Cerebellar nuclear complex (tissue), 1 donor: ENCODE measurements at regions not wholly inside any gene's neighbourhood (a gene's known extent, or its start where the extent isn't known, plus 50 kb on each side); places are given as distances from the start of the nearest gene placed in this dataset.
A peak's percentile ranks its signal among the peaks of the same experiment; 100 is the strongest.
"Not testable (repeated sequence)": the region's sequence is repeated elsewhere in the genome, so short reads cannot be mapped to it uniquely, and the experiment has no call there.

Source experiments
- DNase-seq, 2 experiments: peaks; one replicate each; lab custom pipeline; 2025; lab: John Stamatoyannopoulos, UW

DNA sequence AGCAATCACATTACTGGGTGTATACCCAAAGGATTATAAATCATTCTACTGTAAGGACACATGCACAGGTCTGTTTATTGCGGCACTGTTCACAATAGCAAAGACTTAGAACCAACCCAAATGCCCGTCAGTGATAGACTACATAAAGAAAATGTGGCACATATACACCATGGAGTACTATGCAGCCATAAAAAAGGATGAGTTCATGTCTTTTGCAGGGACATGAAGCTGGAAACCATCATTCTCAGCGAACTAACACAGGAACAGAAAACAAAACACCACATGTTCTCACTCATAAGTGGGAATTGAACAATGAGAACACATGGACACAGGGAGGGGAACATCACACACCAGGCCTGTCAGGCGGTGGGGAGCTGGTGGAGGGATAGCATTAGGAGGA, 313.9 kb upstream of the NCKAP5 start:
- not testable (repeated sequence) for DNase-seq

DNA sequence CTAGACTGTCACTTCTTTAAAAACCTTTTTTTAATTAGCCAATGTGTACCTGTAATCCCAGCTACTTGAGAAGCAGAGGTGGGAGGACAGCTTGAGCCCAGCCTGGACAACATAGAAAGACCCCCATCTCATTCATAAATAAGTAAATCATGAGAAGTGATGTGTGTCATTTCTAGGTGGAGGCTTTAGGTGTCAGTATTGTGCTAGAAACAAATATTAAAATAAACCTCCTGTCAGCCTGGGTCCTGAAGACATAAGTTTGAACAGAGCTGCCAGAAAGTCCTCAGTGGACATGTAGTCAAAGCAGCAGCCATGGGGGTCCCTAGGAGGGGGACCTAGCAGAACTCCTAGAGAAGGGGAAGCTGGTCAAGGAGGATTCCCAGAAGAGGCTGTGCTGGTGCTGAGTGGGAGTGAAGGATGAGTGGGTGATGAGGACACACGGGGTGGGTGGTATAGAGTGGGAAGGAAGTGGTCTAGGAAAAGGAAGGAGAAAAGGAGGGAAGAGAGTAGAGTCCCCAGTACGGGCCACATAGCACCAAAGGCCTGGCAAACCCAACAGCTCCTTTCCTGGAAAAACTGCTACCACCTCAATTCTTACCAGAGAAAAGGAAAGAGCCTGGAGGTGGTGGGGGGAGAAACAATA, 316.6 kb upstream of the NCKAP5 start:
- DNase-seq = no peak

DNA sequence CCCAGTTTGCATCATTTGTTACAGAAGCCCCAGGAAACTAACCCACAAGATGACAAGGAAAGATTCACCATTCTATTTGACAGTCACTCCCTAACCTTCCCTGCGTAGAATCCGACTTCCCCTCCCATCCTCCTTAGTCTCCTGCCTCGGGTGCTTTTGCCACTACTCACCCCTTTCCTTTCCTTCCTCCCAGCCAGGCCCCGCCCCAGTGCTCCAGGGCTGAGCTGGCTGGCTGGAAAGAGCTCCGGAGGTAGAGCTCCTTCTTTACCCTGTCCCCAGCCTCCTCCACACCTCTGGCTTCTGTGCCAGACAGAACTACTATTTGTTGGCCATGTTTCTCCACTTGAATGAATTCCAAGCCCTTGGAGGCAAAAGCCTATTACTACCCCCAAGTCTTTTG, 317.6 kb upstream of the NCKAP5 start:
- DNase-seq = no peak

DNA sequence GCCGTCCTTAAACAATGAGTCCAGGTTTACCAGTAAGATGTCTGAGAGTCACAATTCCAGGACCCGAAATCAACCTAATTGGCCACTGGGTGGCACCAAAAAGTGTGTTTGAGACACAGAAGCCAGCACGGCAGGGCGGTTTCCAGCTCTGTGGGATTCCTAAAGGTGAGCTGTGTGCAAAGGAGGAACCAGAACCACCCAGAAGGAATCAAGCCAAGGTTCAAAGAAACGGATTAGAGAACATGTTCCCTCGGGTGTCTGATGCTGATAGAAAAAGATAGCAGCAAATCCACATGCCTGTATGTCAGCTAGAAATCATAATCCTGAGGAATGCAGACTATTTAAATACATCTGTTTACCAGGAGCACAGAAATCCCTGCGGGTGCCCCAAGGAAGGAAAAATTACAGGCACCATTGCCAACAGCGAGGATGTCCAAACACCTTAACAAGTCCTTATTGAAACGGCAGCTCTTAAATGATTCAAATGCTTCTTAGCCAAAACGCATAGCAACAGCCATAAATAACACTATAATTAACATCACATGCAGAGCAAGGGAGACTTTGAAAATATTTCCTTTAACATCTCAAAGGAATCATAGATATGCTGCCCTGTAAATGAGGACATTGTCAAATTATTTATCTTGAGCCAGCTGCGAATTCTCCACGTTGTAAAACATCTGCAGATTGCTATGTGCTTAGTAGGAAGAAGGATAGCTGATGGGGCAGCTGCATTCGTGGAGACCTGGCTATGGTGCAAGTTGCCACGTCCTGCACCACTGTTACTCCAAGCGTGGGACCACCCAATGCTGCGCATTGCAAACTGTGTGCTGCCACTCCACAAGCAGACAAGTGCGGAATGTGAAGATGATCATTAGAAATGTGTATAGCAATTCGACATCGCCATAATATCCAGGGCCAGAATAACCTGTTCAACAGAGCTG, 318.7 kb upstream of the NCKAP5 start:
- peak; percentile 67 to 94 for DNase-seq

DNA sequence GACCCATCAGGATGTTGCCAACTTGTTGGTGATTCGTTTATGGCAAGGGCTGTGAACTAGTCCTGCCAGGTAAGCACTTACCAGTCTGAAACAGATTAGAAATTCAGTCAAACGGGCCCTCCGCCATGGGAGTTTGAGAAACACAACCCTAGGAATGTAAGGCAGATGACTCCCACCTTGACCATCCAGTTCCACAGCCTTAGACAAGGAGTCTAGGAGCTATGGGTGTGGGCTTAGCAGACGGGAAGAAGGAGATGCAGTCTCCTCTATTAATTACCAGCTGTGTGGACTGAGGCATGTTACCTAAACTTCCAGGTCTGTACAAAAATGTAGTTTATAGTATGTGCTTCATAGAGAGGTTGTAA, 319.4 kb upstream of the NCKAP5 start:
- no peak for DNase-seq

DNA sequence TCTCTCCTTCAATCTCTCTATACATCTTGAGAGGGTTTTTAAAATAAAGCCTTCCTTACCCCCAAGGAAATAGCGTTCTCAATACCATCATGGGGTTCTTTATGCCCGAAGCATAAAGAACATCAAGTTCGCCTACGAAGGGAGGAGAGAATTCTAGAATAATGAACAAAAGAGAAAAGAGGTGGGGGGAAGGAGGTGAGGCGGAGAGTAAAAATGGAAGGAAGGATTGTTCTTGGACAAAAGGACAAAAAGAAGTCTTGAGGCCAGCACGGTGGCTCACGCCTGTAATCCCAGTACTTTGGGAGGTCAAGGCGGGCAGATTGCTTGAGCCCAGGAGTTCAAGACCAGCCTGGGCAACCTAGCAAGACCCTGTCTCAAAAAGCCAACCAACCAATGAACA, 319.8 kb upstream of the NCKAP5 start:
- DNase-seq = no peak

DNA sequence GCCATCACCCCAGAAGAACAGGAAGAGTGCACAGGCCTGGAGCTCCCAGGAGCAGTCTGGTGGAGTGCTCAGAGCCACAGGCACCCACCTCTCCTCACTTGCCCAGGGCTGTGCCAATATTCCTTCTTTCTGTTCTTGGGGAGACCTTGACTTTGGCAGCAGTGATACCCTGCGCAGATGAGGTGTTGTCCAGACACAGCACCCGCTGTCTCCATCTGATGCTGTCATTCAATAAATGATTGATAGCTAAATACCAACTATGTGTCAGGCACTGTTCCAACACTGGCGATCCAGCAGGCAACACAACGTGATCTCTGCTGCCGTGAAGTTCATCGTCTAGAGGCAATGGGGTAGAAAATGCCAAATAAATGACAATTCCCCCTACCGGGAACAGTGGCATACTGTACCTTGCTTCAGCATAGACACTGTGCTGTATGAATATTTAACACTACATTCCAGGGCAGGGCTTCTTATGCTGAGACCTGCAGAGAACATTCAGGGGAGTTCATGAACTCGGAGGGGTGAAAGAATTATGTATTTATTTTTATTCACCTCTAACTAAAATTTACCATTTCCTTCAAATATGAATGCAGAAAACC, 320.5 kb upstream of the NCKAP5 start:
- DNase-seq = no peak

DNA sequence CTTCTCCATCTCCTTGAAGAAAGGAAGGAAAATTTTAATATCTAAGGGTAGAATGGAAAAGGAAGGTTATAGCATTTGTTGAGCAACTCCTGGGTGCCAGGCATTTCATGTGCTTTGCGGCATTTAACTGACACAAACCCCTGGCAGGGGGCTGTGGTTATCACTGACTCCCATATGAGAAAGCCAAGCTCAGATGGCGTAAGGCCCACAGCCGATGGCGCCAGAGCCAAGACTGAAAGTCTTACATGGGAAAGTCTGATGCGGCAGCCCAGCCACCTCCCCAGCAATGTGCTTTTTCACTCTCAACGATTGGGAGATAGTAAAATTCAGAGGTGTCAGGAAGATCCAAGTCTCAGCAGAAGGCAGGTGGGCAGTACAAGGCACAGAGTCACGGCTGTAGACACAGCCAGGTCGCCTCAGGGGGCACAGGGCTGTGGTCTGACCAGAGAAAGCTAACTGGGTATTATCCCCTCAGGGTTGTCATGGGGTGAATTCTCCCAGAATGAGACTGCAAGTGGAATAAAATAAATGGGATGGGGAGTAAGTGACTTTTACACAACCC, 324.2 kb upstream of the NCKAP5 start:
- DNase-seq = no peak

DNA sequence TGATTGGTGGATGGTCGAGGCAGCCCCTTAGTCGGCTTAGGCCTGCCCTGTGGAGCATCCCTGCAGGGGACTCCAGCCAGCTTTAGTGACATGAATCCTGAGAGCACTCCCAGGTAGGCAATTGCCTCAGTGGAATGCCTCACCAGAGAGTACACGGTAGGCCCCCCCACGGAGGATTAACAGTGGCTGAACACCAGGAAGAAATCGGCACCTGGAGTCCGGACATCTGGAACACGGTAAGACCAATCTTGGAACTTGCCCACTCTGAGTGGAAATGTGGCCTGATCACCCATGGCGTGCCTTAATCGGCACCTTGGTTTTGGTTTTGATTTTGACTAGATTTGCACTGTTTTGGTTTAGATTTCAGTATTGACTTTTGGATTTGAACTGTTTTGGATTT, 326.2 kb upstream of the NCKAP5 start:
- DNase-seq = no peak

DNA sequence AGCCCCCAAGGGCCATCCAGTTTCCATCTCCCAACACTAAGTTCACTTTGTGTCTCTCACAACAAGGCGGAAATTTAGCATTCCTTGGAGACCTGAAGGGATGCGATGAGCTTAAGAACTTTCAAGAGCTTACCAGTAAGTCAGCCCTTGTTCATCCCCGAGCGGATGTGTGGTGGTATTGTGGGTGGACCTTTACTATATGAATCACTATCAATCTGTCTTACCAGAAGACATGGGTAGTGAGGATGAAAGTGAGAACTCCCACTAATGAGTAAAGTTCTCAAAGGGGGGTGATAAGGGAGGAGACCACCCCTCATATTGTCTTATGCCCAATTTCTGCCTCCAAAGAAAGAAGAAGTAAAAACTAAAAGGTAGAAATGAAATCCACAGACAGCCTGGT, 329.6 kb upstream of the NCKAP5 start:
- DNase-seq = not testable (repeated sequence)

DNA sequence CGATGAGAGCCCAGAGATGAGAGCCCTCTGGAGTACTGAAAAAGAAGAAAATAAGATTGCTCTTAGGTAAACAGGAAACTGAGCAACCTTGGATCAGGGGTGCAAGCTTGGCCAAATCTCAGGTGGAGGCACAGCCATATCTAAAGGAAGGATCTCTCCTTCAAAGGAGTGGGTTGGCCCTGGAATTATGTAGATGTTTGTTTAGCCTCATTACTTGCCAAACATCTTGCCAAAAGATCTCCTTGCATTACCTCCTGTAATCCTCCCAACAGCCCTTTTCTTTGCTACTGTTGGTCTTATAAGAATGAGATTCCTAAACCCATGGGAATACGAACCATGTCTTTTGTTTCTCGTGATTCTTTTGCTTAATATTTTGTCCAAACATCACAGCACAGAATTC, 332.6 kb upstream of the NCKAP5 start:
- no peak for DNase-seq

DNA sequence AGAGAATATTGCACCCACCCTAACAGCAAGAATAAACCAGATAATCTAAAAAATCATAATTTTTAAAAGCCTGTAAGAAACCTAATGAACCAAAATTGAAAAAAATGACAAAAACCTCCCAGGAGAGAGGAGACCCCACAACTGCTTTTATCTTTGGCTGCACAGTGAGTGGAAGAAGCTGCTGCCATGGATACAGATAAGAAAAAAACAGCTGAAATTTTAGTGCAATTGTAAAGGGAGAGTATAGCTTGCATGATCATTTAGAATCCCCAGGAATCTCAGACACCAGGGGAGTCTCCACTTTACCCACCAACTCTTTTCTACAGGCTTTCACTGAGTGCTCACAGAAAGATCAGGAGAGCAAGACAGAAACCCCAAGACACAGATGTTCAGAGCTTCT, 338.1 kb upstream of the NCKAP5 start:
- DNase-seq = no peak

DNA sequence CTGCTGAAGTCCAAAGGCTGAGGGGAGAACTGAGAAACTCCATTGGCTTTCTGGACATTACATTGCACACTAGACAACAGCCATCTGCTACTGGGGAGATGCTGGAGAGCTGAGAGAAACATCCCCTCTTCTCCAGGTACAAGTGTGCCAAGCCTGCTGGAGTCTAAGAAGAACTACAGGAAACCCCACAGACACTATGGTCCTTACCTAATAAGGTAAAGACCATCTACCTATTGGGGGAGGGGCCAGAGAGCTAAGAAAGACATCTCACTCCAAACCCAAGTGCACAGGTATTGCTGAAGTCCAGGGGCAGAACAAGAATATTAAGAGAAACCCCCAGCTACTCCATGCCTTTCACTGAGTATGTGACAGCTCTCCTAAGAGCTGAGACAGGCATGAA, 338.7 kb upstream of the NCKAP5 start:
- DNase-seq = no peak

DNA sequence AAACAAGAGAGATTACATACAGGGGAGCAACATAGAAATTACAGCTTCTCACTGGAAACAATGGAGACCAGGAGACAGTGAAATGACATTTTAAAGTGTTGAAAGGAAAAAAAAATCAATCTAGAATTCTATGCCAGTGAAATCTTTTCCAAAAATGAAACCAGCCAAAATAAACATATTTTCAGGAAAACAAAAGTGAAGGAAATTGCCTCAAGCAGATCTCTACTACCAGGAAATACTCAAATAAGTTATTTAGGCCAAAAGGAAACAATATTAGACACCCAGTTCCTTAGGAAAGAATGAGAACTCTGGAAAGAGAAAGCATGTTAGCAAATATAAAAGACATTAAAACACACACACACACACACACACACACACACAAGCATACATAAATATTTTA, 339.9 kb upstream of the NCKAP5 start:
- DNase-seq = no peak

DNA sequence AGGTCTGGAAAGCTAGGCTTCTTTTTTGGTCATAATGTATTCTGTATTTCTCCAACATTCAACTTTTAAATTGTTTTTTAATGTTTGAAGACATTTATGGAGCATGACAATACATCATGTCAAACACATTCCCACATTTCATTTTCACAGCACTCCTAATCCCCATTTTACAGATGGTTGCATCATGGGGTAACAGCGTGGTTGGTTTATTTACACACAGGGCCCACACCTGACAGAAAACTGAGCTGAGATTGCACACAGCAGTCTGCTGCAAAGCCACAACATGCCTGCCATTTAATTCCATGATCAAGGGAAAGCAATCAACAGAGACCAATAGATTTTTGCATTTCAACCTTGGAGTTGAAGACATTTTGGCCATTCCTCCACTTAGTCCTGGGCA, 335.7 kb upstream of the MGAT5 start:
- DNase-seq = no peak

DNA sequence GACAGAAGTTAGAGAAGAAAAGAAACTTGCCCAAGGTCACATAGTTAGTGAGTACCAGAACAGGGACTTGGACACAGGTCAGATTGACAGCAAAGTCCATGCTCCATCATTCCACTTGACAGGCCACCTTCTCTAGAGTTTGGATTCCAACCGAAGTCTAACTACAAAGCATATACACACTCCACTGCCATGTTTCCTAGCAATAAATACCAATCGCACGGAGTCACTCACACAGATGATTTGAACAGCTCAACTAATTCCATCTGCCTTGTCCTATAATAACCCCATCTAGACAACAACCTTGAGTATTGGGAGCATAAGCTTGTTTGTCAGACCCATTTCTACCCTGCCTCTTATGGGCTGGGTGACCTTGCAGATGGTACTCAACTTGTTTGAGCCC, 334.6 kb upstream of the MGAT5 start:
- DNase-seq = no peak

DNA sequence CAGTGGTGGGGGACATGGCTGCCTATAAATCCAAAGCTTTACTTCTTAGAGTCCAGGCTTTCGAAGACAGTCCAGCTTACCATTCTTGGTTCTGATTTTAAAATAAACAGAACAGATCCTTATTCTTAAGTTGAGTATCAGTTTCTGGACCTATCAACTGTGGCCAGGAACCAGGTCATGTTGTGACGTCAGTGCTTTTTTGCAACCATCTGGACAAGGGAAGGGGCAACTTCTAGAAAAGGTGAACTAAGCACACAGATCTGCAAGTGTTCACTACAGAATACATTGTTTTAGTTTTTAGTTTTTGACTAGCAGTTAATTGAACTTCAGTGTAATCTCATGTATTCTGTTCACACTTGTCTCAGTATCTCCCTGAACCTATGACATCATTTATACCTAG, 326.0 kb upstream of the MGAT5 start:
- no peak for DNase-seq

DNA sequence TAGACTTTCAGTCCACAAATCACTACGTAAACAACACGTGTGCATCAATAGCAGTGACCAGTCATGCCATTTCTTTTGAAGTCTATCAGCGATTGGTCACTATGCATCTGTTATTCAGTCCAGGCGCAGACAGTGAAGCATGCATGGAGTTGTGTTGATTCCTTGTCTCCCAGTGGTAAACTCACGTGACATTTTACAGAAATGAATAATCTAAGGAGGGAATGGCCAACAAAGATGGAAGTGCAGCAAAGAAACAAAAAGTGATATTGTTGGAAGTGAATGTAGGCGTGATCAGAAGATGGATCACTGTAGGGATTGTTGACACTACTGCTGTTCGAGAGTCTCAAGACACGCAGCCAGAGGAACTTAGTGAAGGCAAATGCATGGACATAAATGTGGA, 317.8 kb upstream of the MGAT5 start:
- DNase-seq = no peak

DNA sequence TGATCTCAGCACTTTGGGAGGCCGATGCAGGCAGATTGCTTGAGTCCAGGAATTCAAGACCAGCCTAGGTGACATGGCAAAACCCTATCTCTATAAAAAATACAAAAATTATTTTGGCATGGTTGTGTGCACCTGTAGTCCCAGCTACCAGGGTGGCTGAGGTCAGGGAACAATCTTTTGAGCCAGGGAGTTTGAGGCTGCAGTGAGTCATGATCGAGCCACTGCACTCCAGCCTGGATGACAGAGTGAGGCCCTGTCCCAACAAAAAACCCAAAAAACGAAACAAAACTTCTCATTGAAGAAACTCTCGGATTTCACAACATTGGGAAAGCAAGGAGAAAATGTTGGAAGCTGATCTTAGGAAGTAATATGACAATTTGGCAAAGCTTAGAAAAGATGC, 317.3 kb upstream of the MGAT5 start:
- no peak for DNase-seq

DNA sequence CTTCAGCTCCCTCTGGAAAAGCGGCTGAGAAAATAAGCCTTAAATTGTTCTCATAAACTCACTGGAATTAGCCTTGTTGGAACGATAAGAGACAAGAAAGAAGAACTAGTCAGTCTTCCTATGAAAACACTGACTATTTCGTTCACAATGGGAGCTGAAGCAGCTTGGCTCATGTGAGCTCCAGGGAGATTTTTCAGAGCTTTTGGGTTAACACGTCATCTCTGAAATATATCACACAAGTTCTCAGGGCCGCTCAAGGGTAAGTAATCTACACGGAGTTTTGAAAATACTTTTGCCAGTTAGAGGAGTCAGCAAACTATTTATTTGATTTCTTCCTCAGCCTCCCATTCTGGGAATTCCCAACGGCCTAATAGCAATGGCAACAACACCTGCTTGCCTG, 316.2 kb upstream of the MGAT5 start:
- DNase-seq = no peak

DNA sequence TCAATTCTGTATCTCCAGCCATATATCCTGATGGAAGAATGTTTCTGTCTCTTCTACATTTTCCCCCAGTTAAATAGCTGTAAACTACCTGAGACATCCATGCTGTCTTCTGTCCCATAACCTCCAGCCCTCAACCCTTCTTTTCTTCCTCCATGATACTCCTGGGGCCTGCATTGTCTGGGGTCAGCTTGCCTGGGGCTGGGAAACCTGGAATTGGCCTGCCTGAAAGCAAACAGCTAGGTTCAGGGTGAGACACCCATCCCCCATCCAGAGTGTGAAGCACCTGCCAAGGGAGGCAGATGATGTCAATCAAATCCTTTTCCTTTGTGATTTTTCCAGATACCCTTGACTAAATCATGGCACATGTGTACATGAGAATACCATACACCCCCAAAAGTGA, 313.7 kb upstream of the MGAT5 start:
- DNase-seq = no peak

DNA sequence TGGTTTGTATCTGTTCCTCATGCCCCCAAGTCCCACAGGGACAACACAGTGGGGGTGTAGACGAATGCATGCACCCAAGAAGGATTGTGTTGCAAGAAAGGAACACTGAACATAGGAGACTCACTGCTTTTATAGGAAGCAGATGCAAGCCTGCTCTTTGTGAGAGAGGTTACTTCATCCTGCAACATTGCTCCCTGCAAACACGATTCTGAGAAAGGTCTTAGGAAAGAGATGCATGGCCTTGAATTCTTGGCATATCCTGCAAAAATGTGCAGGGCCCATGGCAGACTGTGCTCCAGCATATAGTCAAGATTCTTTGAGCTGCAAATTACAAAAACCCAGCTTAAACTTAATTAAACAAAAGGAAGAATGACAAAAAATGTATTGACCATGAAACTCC, 312.2 kb upstream of the MGAT5 start:
- DNase-seq = no peak

DNA sequence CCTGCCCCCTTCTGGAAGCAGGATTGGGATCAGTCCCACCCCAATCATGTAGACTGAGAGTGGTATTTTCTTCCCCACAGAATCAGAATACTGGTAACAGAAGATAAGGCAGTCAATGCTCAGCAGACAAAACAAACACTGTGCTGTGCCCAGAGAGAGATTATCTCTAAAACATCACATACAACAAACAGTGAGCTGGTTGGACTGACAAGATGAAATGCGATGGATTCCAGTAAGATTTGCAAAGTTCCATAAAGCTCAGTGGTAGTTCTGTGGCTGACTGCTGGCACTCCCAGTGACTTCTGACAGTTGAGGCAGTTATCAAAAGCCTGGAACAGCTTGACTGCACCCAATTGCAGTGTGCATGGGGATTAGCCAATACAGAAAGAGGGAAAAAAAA, 311.5 kb upstream of the MGAT5 start:
- no peak for DNase-seq
